GM23338 (cell line): ENCODE measurements at regions not wholly inside any gene's neighbourhood (a gene's known extent, or its start where the extent isn't known, plus 50 kb on each side); places are given as distances from the start of the nearest gene placed in this dataset.

ENCODE experiments used
- CREB1 ChIP-seq: fragments of 250-450 bp; sonication (Bioruptor Pico); IDR thresholded peaks from 2 replicates; pipeline ENCODE4 v1.5.0; 2020; ENCODE audit warnings: low read depth, mild to moderate bottlenecking, moderate library complexity
- CTCF ChIP-seq, 2 experiments: fragments of 200-600 bp in 1 of 2; sonication (generic) in 1 of 2; conservative IDR thresholded peaks; 2 replicates each; pipeline versions ENCODE4 v1.5.1 to v1.6.1; 2016 to 2017; ENCODE audit warnings: antibody characterized with exemption in 2 of 2, low read depth in 2 of 2, mild to moderate bottlenecking in 2 of 2, moderate library complexity in 1 of 2
- ETS1 ChIP-seq: IDR thresholded peaks from 2 replicates; pipeline ENCODE4 v1.6.1; 2016; ENCODE audit warnings: antibody characterized with exemption
- EZH2 ChIP-seq: fragments of 200-600 bp; sonication (generic); IDR thresholded peaks from one replicate; pipeline ENCODE4 v1.8.0; 2017; ENCODE audit warnings: antibody characterized with exemption, mild to moderate bottlenecking, low read depth; ENCODE audit not compliant: unreplicated experiment
- EZH2phosphoT487 ChIP-seq: fragments of 200-600 bp; sonication (generic); IDR thresholded peaks from one replicate; pipeline ENCODE4 v1.8.1; 2018; ENCODE audit warnings: antibody characterized with exemption; ENCODE audit not compliant: unreplicated experiment
- JUNB ChIP-seq: IDR thresholded peaks from one replicate; pipeline ENCODE4 v1.6.1; 2016; ENCODE audit warnings: antibody characterized with exemption; ENCODE audit not compliant: unreplicated experiment
- NANOG ChIP-seq: IDR thresholded peaks from 2 replicates; pipeline ENCODE4 v1.6.1; 2016; ENCODE audit warnings: antibody characterized with exemption, borderline replicate concordance
- POLR2AphosphoS5 ChIP-seq: IDR thresholded peaks from 2 replicates; pipeline ENCODE4 v1.6.1; 2016; ENCODE audit warnings: antibody characterized with exemption, low read depth
- REST ChIP-seq: IDR thresholded peaks from one replicate; pipeline ENCODE4 v1.6.1; 2018; ENCODE audit warnings: antibody characterized with exemption; ENCODE audit not compliant: unreplicated experiment
- ZNF114 ChIP-seq: fragments of 250-450 bp; sonication (Bioruptor Pico); IDR thresholded peaks from 2 replicates; pipeline ENCODE4 v1.5.0; 2020; ENCODE audit warnings: mild to moderate bottlenecking, moderate library complexity

GRCh38 chr4:180850318-180850940 is 1392.8 kb upstream of the TENM3 start:
- TF ChIP-seq CTCF (conservative IDR thresholded peaks at IDR 0.05; ENCODE audit: low read depth in 2 of 2) (no peak), EZH2phosphoT487 (no peak), NANOG (no peak), EZH2 (no peak), ZNF114 (CRISPR knock-in tag) (no peak), REST (no peak), POLR2AphosphoS5 (no peak), ETS1 (no peak), JUNB (no peak), CREB1 (CRISPR knock-in tag) (no peak)
